Fibroblast of pulmonary artery (primary cell): ENCODE measurements at regions not wholly inside any gene's neighbourhood (a gene's known extent, or its start where the extent isn't known, plus 50 kb on each side); places are given as distances from the start of the nearest gene placed in this dataset.

Experiments used
- DNase-seq: peaks from one replicate; pipeline ENCODE4 v3.0.0-alpha.2; 2010; ENCODE audit warnings: low read depth
- H3K4me3 ChIP-seq: replicated peaks from 2 replicates; pipeline ENCODE4 v1.5.1; 2011; ENCODE audit warnings: low read depth, mild to moderate bottlenecking, control low read depth, low read length, moderate library complexity
- CTCF ChIP-seq: IDR thresholded peaks from 2 replicates; pipeline ENCODE4 v1.5.1; 2011; ENCODE audit warnings: mild to moderate bottlenecking, control low read depth, low read length, inconsistent platforms; ENCODE audit errors: missing control alignments

- no peak for TF ChIP-seq CTCF
- H3K4me3 ChIP-seq = no peak overlapping the region
- no peak for DNase-seq
Measured at GRCh38 chr3:118436697-118437262, 597.9 kb downstream of the IGSF11 start.

- no peak for DNase-seq
- TF ChIP-seq CTCF = no peak
Measured at GRCh38 chr3:118445036-118445435, 589.6 kb downstream of the IGSF11 start.

GRCh38 chr3:118447339-118447738, 587.3 kb downstream of the IGSF11 start:
- H3K4me3 ChIP-seq = no peak overlapping the region
- no peak for TF ChIP-seq CTCF
- DNase-seq = no peak

More at GRCh38 chr3:118445036-118445435, 589.6 kb downstream of the IGSF11 start:
- H3K4me3 ChIP-seq = no peak overlapping the region

GRCh38 chr3:118466795-118467330, 567.8 kb downstream of the IGSF11 start:
- no peak for DNase-seq
- H3K4me3 ChIP-seq = no peak overlapping the region
- TF ChIP-seq CTCF = no peak

- no peak for DNase-seq
- TF ChIP-seq CTCF = no peak
- no peak overlapping the region for H3K4me3 ChIP-seq
Measured at GRCh38 chr3:118468801-118469200, 565.8 kb downstream of the IGSF11 start.

- peak; percentile 17 for DNase-seq
- no peak for TF ChIP-seq CTCF
- H3K4me3 ChIP-seq = no peak overlapping the region
Measured at GRCh38 chr3:118472586-118472985, 562.1 kb downstream of the IGSF11 start.

GRCh38 chr3:118473343-118473742, 561.3 kb downstream of the IGSF11 start:
- no peak for TF ChIP-seq CTCF
- DNase-seq = no peak
- no peak overlapping the region for H3K4me3 ChIP-seq
